ENCODE measurements at regions not wholly inside any gene's neighbourhood (a gene's known extent, or its start where the extent isn't known, plus 50 kb on each side); places are given as distances from the start of the nearest gene placed in this dataset.

DNA sequence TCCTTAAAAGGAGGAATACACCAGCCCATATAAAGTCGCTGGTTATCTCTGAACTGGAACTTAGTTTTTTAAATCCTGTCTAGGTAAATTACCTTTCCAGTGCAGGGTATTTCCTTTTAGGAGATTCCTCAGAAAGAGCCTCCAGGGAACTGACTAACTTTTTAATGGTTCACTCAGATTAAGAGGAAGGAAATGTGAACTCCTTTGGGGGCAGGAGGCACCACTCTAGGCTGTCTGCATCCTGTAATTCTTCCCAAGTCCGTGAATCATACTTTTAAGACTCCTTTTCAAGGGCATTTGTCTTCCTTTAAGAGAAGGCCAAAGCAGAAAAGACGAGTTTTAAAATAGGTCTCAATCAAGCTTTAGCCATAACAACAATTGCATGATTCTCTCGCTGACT is 871.2 kb upstream of the NR2F2 start:
- H3K4me3 ChIP-seq (ENCODE audit: low read depth, low read length), result no peak overlapping the region
- TF ChIP-seq, protein P1, sequence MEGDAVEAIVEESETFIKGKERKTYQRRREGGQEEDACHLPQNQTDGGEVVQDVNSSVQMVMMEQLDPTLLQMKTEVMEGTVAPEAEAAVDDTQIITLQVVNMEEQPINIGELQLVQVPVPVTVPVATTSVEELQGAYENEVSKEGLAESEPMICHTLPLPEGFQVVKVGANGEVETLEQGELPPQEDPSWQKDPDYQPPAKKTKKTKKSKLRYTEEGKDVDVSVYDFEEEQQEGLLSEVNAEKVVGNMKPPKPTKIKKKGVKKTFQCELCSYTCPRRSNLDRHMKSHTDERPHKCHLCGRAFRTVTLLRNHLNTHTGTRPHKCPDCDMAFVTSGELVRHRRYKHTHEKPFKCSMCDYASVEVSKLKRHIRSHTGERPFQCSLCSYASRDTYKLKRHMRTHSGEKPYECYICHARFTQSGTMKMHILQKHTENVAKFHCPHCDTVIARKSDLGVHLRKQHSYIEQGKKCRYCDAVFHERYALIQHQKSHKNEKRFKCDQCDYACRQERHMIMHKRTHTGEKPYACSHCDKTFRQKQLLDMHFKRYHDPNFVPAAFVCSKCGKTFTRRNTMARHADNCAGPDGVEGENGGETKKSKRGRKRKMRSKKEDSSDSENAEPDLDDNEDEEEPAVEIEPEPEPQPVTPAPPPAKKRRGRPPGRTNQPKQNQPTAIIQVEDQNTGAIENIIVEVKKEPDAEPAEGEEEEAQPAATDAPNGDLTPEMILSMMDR (IDR thresholded peaks at IDR 0.05; ENCODE audit: low read depth, low read length), result no peak

DNA sequence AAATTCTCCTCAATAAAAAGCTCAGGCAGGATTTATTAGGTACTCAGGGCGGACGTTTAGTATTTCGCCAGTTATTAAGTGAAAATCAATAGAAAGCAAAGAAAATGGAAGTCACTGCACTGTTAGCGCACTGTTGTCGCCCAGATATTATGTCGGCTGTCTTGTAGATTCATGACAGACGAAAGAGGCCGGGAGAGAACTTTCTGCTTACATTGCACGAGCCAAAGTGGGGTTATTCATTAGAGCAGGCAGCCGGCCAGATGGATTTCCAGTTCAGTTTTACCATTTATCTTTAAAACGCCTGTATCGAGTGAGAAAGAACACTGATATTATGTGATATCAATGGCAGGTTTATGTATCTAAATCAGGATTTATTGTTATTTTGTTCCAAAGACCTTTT is 866.0 kb upstream of the NR2F2 start:
- no peak overlapping the region for H3K4me3 ChIP-seq (ENCODE audit: low read depth, low read length)

DNA sequence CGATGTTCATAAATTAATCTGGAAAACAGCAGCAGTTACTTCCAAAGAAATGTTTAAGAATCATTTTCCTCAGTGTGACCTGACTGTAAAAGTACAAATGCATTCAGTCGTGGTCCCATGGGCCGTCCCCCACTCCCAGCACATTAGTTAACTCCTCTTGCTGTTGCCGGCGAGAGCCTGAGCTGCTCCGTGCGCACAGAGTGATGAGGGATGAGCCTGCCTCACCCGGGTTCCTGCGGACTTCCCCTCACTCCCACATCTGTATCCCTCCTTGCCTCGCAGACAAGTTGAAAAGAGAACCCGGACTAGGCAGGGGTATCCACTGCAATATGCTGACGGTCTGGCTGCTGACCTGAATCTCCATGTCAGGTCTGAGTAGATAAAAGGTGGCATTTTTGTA is 861.7 kb upstream of the NR2F2 start:
- H3K4me3 ChIP-seq (ENCODE audit: low read depth, low read length), result no peak overlapping the region
- TF ChIP-seq, protein P1 (IDR thresholded peaks at IDR 0.05; ENCODE audit: low read depth, low read length), result no peak

More for the DNA sequence above, 866.0 kb upstream of the NR2F2 start:
- TF ChIP-seq, protein P1 (IDR thresholded peaks at IDR 0.05; ENCODE audit: low read depth, low read length), result no peak

DNA sequence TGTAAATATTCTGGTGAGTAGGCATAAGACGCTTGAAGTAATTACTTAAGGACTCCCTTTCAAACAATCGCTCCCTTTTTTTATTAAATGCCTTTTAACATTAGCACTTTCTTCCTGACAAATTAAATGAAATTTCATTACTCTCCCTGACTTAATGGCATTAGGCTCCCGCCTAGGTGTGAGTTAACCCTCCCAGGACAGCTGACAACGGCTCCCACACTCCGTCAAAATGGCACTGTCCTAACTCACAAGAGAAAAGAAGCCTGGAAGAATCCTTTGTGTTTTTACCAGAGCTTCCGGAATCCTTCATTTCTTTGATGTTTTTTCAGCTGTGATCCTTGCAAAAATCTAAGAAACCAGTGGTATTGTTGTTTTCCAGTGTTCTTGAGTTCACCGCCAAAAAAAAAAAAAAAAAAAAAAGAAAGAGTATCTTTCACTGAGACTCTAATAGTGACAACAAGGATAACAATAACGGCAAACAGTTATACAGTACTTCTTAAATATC is 861.0 kb upstream of the NR2F2 start:
- TF ChIP-seq, protein P1 (IDR thresholded peaks at IDR 0.05; ENCODE audit: low read depth, low read length), result no peak
- no peak overlapping the region for H3K4me3 ChIP-seq (ENCODE audit: low read depth, low read length)

DNA sequence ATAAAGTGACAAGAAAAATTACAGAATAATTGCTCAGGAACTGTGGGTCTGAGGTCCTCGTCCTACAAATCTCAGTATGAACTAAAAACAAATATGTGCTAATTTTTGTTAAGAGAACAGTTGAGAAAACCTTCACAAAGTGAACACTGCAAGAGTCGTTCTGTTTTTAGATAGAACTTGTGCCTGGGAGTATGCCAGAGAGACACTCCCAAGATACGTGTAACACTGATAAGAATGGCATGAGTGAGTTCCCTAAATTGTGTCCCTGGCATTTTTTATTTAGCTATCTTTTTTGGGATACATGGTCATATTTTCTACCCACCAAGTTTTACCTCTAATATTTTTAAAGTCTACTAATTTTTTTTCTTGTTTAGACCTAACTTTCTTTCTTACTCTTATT is 860.0 kb upstream of the NR2F2 start:
- no peak overlapping the region for H3K4me3 ChIP-seq (ENCODE audit: low read depth, low read length)
- TF ChIP-seq, protein P1 (IDR thresholded peaks at IDR 0.05; ENCODE audit: low read depth, low read length), result no peak

DNA sequence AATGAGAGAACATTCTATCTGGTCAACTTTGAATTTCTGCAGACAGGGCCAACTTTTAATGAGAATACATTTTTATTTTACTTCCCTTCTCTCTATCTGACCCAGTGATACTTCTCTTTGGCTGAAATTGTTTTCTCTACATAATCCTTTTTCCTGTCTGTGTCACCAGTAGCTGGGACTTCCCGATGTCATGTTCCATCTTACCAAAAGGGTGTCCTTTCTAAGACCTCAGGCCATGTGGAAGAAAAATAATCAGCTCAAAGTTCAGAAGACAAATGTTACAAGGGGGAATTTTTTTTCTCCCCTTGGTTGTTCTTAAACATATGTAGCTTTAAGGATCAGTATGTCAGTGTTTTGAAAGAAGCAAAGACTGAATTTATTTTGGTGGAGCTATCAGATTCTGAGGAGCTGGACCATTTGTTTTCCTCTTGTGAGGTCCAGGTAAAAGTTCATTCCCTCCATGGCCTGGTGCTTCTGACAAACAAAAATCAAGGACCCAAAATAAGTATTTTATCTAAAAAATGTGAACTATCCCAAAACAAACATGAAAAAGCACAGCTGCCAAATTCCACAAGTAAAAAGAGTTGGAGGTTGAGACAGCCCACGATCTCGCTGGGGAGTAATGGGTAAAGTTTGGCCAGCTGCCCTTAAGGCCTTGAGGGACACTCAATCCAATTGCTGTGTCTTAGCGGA is 859.4 kb upstream of the NR2F2 start:
- TF ChIP-seq, protein P1 (IDR thresholded peaks at IDR 0.05; ENCODE audit: low read depth, low read length), result no peak
- H3K4me3 ChIP-seq (ENCODE audit: low read depth, low read length), result no peak overlapping the region

DNA sequence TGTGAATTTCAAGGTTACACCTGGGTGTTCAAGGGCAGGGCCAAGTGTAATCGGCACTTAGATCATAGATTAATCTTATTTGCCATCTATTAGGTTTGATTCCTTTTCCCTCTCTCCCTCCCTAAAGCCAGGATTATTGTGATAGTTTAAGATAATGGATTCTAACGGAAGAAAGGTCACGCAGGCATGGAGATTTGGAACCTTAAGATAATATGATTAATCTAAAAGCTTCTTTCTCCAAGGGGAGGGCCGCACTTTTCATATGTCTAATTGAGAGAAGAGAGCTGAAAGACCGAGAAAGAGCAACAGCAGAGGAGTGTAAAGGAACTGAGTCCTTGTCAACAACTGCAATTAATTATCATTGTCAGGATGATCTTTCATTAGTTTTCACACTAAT is 858.8 kb upstream of the NR2F2 start:
- no peak overlapping the region for H3K4me3 ChIP-seq (ENCODE audit: low read depth, low read length)
- TF ChIP-seq, protein P1 (IDR thresholded peaks at IDR 0.05; ENCODE audit: low read depth, low read length), result no peak
